ENCODE measurements at regions not wholly inside any gene's neighbourhood (a gene's known extent, or its start where the extent isn't known, plus 50 kb on each side); places are given as distances from the start of the nearest gene placed in this dataset.

GRCh38 chr12:105967038-105967776 is 171.5 kb downstream of the NUAK1 start:
- FAIRE-seq: no peak

- FAIRE-seq: no peak
Observed at GRCh38 chr12:105968025-105968424, 170.7 kb downstream of the NUAK1 start.

- no peak for FAIRE-seq
Observed at GRCh38 chr12:105970885-105971284, 167.9 kb downstream of the NUAK1 start.

- FAIRE-seq: no peak
Observed at GRCh38 chr12:105974738-105975137, 164.0 kb downstream of the NUAK1 start.

- FAIRE-seq: no peak
Observed at GRCh38 chr12:105975351-105975750, 163.4 kb downstream of the NUAK1 start.

GRCh38 chr12:105977236-105977635 is 161.5 kb downstream of the NUAK1 start:
- FAIRE-seq: no peak

GRCh38 chr12:105977652-105978051 is 161.1 kb downstream of the NUAK1 start:
- no peak for FAIRE-seq

GRCh38 chr12:105978276-105978675 is 160.5 kb downstream of the NUAK1 start:
- FAIRE-seq: no peak

GRCh38 chr12:105978686-105979085 is 160.1 kb downstream of the NUAK1 start:
- FAIRE-seq: no peak

GRCh38 chr12:105980085-105980484 is 158.7 kb downstream of the NUAK1 start:
- no peak for FAIRE-seq

GRCh38 chr12:105980533-105980932 is 158.2 kb downstream of the NUAK1 start:
- no peak for FAIRE-seq

- FAIRE-seq: no peak
Observed at GRCh38 chr12:105982022-105982421, 156.7 kb downstream of the NUAK1 start.

- no peak for FAIRE-seq
Observed at GRCh38 chr12:105983622-105984320, 155.0 kb downstream of the NUAK1 start.

GRCh38 chr12:105985383-105985782 is 153.4 kb downstream of the NUAK1 start:
- FAIRE-seq: no peak

GRCh38 chr12:105986779-105987684 is 151.7 kb downstream of the NUAK1 start:
- no peak for FAIRE-seq

- FAIRE-seq: no peak
Observed at GRCh38 chr12:105987685-105988035, 151.1 kb downstream of the NUAK1 start.

- FAIRE-seq: no peak
Observed at GRCh38 chr12:105992849-105993740, 145.7 kb downstream of the NUAK1 start.

GRCh38 chr12:105993766-105994555 is 144.8 kb downstream of the NUAK1 start:
- no peak for FAIRE-seq

- FAIRE-seq: no peak
Observed at GRCh38 chr12:105995961-105996431, 142.8 kb downstream of the NUAK1 start.

GRCh38 chr12:105998561-105998960 is 140.2 kb downstream of the NUAK1 start:
- FAIRE-seq: no peak

- FAIRE-seq: no peak
Observed at GRCh38 chr12:106000382-106001104, 138.2 kb downstream of the NUAK1 start.
